ENCODE measurements at regions not wholly inside any gene's neighbourhood (a gene's known extent, or its start where the extent isn't known, plus 50 kb on each side); places are given as distances from the start of the nearest gene placed in this dataset.

DNA sequence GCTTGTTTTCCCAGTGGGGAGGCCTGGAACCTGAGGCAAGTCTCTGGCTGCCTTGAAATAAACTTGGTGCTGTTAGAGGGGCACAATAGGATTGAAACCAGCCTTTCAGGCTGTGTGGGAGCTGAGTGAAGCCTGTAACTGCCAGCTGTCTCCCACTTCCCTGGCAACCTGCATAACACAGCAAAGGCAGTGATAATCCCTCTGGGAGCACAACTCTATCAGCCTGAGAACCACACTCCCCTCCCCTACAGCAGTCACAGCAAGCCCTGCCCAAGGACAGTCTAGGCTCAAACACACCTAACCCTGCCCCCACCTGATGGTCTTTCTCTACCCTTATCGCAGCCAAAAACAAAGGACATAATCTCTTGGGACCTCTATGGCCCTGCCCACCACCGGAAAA lies 683.8 kb upstream of the ATXN8OS start:
- no peak overlapping the region for H2AFZ ChIP-seq (ENCODE audit: low read depth, low read length)
- no peaks in the 10 kb centered on the region for H3K79me2 ChIP-seq (ENCODE audit: low read length)
- H3K27ac ChIP-seq (ENCODE audit: low read length) = no peak overlapping the region
- TF ChIP-seq, protein P1, sequence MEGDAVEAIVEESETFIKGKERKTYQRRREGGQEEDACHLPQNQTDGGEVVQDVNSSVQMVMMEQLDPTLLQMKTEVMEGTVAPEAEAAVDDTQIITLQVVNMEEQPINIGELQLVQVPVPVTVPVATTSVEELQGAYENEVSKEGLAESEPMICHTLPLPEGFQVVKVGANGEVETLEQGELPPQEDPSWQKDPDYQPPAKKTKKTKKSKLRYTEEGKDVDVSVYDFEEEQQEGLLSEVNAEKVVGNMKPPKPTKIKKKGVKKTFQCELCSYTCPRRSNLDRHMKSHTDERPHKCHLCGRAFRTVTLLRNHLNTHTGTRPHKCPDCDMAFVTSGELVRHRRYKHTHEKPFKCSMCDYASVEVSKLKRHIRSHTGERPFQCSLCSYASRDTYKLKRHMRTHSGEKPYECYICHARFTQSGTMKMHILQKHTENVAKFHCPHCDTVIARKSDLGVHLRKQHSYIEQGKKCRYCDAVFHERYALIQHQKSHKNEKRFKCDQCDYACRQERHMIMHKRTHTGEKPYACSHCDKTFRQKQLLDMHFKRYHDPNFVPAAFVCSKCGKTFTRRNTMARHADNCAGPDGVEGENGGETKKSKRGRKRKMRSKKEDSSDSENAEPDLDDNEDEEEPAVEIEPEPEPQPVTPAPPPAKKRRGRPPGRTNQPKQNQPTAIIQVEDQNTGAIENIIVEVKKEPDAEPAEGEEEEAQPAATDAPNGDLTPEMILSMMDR (IDR thresholded peaks at IDR 0.05; ENCODE audit: low read depth, low read length) = no peak
- no peak for TF ChIP-seq EZH2phosphoT487 (IDR thresholded peaks at IDR 0.05; ENCODE audit: low read depth)
- no peak overlapping the region for H3K9ac ChIP-seq (ENCODE audit: low read length)
- no peaks in the 10 kb centered on the region for H3K9me3 ChIP-seq (ENCODE audit: insufficient read depth, low read length)
- H3K27me3 ChIP-seq (ENCODE audit: low read depth, low read length) = no peaks in the 10 kb centered on the region
- H3K4me1 ChIP-seq (ENCODE audit: low read length) = no peaks in the 10 kb centered on the region
- H3K4me3 ChIP-seq (ENCODE audit: low read length) = no peak overlapping the region
- H4K20me1 ChIP-seq (ENCODE audit: insufficient read depth, low read length) = no peaks in the 10 kb centered on the region
- H3K4me2 ChIP-seq (ENCODE audit: low read length) = no peak overlapping the region
- no peaks in the 10 kb centered on the region for H3K36me3 ChIP-seq (replicated peaks; ENCODE audit: low read depth, low read length)

DNA sequence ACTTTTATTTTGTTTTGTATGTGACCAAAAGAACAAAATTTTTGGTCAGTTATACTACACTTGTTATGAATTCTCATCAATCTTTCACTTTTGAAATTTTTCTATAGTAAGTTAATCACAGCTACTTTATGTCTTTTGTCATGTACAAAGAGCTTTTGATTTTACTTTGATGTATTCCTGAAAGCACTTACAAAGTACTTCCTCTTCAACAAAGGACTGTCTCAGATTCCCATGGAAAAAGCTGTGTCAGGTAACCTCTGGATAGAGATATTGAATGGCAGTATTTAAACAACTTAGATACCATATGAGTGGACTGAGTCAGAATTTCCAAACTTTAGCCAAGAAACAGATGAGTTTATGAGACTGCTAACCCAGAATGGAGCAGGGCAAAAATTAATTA lies 689.3 kb upstream of the ATXN8OS start:
- H3K27ac ChIP-seq (ENCODE audit: low read length) = no peak overlapping the region

DNA sequence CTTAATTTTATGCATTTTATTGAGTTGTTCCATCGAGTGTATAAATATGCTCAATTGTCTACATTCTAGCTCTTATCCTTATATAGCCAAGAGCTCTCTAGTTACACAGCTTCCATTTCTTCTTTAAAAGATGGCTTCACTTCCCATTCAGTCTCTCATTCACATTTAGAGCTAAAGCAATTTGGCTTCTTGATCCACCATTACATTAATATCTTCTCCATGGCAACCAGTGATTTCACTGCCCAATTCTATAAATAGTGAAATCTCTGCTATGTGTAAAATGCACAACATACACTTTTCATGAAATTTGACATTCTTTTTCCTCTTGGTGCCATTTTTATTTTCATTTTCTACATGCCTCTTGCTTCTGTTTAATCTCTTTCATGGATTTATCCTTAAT lies 696.9 kb upstream of the ATXN8OS start:
- no peaks in the 10 kb centered on the region for H3K4me1 ChIP-seq (ENCODE audit: low read length)
- no peaks in the 10 kb centered on the region for H4K20me1 ChIP-seq (ENCODE audit: insufficient read depth, low read length)
- no peaks in the 10 kb centered on the region for H3K36me3 ChIP-seq (replicated peaks; ENCODE audit: low read depth, low read length)
- H3K9ac ChIP-seq (ENCODE audit: low read length) = no peak overlapping the region
- H3K9me3 ChIP-seq (ENCODE audit: insufficient read depth, low read length) = no peaks in the 10 kb centered on the region
- no peak for TF ChIP-seq EZH2phosphoT487 (IDR thresholded peaks at IDR 0.05; ENCODE audit: low read depth)
- TF ChIP-seq, protein P1 (IDR thresholded peaks at IDR 0.05; ENCODE audit: low read depth, low read length) = no peak
- no peaks in the 10 kb centered on the region for H3K27me3 ChIP-seq (ENCODE audit: low read depth, low read length)
- no peaks in the 10 kb centered on the region for H3K79me2 ChIP-seq (ENCODE audit: low read length)
- H3K4me2 ChIP-seq (ENCODE audit: low read length) = no peak overlapping the region
- H3K4me3 ChIP-seq (ENCODE audit: low read length) = no peak overlapping the region
- no peak overlapping the region for H2AFZ ChIP-seq (ENCODE audit: low read depth, low read length)
- H3K27ac ChIP-seq (ENCODE audit: low read length) = no peak overlapping the region

More for the DNA sequence above, 689.3 kb upstream of the ATXN8OS start:
- Histone ChIP-seq H3K4me3 (ENCODE audit: low read length) (no peak overlapping the region), H3K4me2 (ENCODE audit: low read length) (no peak overlapping the region), H3K9me3 (ENCODE audit: insufficient read depth, low read length) (no peaks in the 10 kb centered on the region), H3K36me3 (replicated peaks; ENCODE audit: low read depth, low read length) (no peaks in the 10 kb centered on the region), H4K20me1 (ENCODE audit: insufficient read depth, low read length) (no peaks in the 10 kb centered on the region), H3K79me2 (ENCODE audit: low read length) (no peaks in the 10 kb centered on the region), H3K4me1 (ENCODE audit: low read length) (no peaks in the 10 kb centered on the region), H3K27me3 (ENCODE audit: low read depth, low read length) (no peaks in the 10 kb centered on the region), H3K9ac (ENCODE audit: low read length) (no peak overlapping the region), H2AFZ (ENCODE audit: low read depth, low read length) (no peak overlapping the region)
- TF ChIP-seq EZH2phosphoT487 (IDR thresholded peaks at IDR 0.05; ENCODE audit: low read depth) = no peak
- TF ChIP-seq, protein P1 (IDR thresholded peaks at IDR 0.05; ENCODE audit: low read depth, low read length) = no peak

DNA sequence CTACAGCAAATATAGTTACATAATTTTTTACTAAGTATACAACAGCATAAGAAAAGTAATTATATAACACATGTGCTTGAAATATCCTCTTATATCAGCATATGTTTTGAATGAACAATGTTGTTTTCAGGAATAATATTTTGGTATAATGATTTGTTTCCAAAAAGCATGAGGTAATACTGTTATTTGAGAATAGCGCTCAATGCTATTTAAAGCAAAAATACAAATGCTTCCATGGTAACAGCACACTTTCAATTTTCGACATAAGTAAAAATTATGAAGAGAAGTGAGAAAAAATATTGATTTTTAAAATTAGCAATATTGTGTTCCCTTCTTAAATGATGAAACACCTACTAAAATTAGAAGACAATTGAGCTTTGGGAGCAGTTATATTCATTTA lies 715.9 kb upstream of the ATXN8OS start:
- Histone ChIP-seq H3K36me3 (replicated peaks; ENCODE audit: low read depth, low read length) (no peaks in the 10 kb centered on the region), H2AFZ (ENCODE audit: low read depth, low read length) (no peak overlapping the region), H3K4me2 (ENCODE audit: low read length) (no peak overlapping the region), H3K9me3 (ENCODE audit: insufficient read depth, low read length) (no peaks in the 10 kb centered on the region), H3K4me3 (ENCODE audit: low read length) (no peak overlapping the region), H4K20me1 (ENCODE audit: insufficient read depth, low read length) (no peaks in the 10 kb centered on the region), H3K79me2 (ENCODE audit: low read length) (no peaks in the 10 kb centered on the region), H3K9ac (ENCODE audit: low read length) (no peak overlapping the region), H3K4me1 (ENCODE audit: low read length) (peaks cover 15% of the 10 kb centered on the region), H3K27me3 (ENCODE audit: low read depth, low read length) (no peaks in the 10 kb centered on the region), H3K27ac (ENCODE audit: low read length) (no peak overlapping the region)
- no peak for TF ChIP-seq EZH2phosphoT487 (IDR thresholded peaks at IDR 0.05; ENCODE audit: low read depth)
- TF ChIP-seq, protein P1 (IDR thresholded peaks at IDR 0.05; ENCODE audit: low read depth, low read length) = no peak
